Panc1 (cell line): ENCODE measurements at regions not wholly inside any gene's neighbourhood (a gene's known extent, or its start where the extent isn't known, plus 50 kb on each side); places are given as distances from the start of the nearest gene placed in this dataset.

ENCODE experiments used
- ATAC-seq: fragments of 200-7000 bp; cut with Tn5 transposase; 2 replicates; pipeline ENCODE4 v1.9.1; 2020; ENCODE audit warnings: mild to moderate bottlenecking, moderate library complexity
- BruUV-seq: library from RNA; stranded (reverse); fragments of 400-500 nt; replicated peaks from 2 replicates; lab custom pipeline; 2021; lab: Mats Ljungman, UMichigan
- CTCF ChIA-PET: fragments of 300-600 bp; sonication (Branson Sonifier 250); formaldehyde crosslinking; loops from one replicate; lab custom pipeline; 2022; ENCODE audit warnings: antibody characterized with exemption; lab: Charles Lee
- POLR2A ChIA-PET: fragments of 300-600 bp; sonication (Branson Sonifier 250); formaldehyde crosslinking; loops from one replicate; lab custom pipeline; 2022; ENCODE audit warnings: antibody characterized with exemption; lab: Charles Lee
- DNase-seq: peaks from one replicate; pipeline ENCODE4 v3.0.0-alpha.2; 2010; ENCODE audit warnings: low read depth, low spot score
- H3K27ac ChIP-seq: 2 replicates; pipeline ENCODE4 v1.5.1; 2011; ENCODE audit warnings: mild to moderate bottlenecking, low read length, inconsistent platforms
- H3K27me3 ChIP-seq: fragments of 200-500 bp; sonication (Bioruptor generic); 2 replicates; pipeline ENCODE4 v1.6.0; 2014; ENCODE audit warnings: low read length, inconsistent platforms; ENCODE audit not compliant: control insufficient read depth, insufficient read depth
- H3K36me3 ChIP-seq: fragments of 200-500 bp; sonication (Bioruptor generic); 2 replicates; pipeline ENCODE4 v1.5.1; 2014; ENCODE audit warnings: inconsistent platforms, mild to moderate bottlenecking, low read length, moderate library complexity; ENCODE audit not compliant: control insufficient read depth, insufficient read depth
- H3K4me1 ChIP-seq: 2 replicates; pipeline ENCODE4 v1.5.1; 2011; ENCODE audit warnings: inconsistent platforms, mild to moderate bottlenecking, low read length, moderate library complexity; ENCODE audit not compliant: control insufficient read depth, insufficient read depth
- H3K4me3 ChIP-seq, 2 experiments: 2 replicates each; pipeline ENCODE4 v1.5.1; 2011 to 2012; ENCODE audit warnings: low read depth in 2 of 2, low read length in 2 of 2, mild to moderate bottlenecking in 2 of 2, inconsistent platforms in 1 of 2, moderate library complexity in 1 of 2
- H3K9me3 ChIP-seq: fragments of 200-500 bp; sonication (Bioruptor generic); 2 replicates; pipeline ENCODE4 v1.5.1; 2014; ENCODE audit warnings: low read depth, mild to moderate bottlenecking, inconsistent platforms, low read length, moderate library complexity; ENCODE audit not compliant: control insufficient read depth, insufficient read depth
- POLR2AphosphoS5 ChIP-seq: IDR thresholded peaks from 2 replicates; pipeline ENCODE4 v1.6.1; 2012; ENCODE audit warnings: mild to moderate bottlenecking, low read depth, low read length, moderate library complexity
- SIN3A ChIP-seq: IDR thresholded peaks from 2 replicates; pipeline ENCODE4 v1.6.1; 2012; ENCODE audit warnings: low read depth, mild to moderate bottlenecking, low read length, moderate library complexity, borderline replicate concordance; ENCODE audit not compliant: insufficient read depth
- TCF7L2 ChIP-seq: IDR thresholded peaks from 2 replicates; pipeline ENCODE4 v1.6.1; 2011; ENCODE audit warnings: mild to moderate bottlenecking, low read depth, low read length, inconsistent platforms
- in situ Hi-C: cut with HindIII; loops from 2 replicates; pipeline ENCODE4 v1.10.0; 2016; ENCODE audit warnings: low sequenced_read_pairs, low pct_unique_long_range_greater_than_20kb
- intact Hi-C: fragments of 100-400 bp; cut with micrococcal nuclease; formaldehyde crosslinking; loops from one replicate; pipeline ENCODE4 v1.10.0; 2022; ENCODE audit not compliant: unreplicated experiment
- TF ChIP-seq, protein P1 (sequence below): fragments of 450-650 bp; IDR thresholded peaks from 2 replicates; pipeline ENCODE4 v1.5.1; 2017; ENCODE audit warnings: mild to moderate bottlenecking
- TF ChIP-seq, protein P2 (sequence below), 2 experiments: IDR thresholded peaks; 2 replicates each; pipeline ENCODE4 v1.6.1; 2011 to 2012; ENCODE audit warnings: low read depth in 2 of 2, control low read depth in 1 of 2, low read length in 1 of 2, mild to moderate bottlenecking in 1 of 2, moderate library complexity in 1 of 2; ENCODE audit not compliant: insufficient read depth in 1 of 2

DNA sequence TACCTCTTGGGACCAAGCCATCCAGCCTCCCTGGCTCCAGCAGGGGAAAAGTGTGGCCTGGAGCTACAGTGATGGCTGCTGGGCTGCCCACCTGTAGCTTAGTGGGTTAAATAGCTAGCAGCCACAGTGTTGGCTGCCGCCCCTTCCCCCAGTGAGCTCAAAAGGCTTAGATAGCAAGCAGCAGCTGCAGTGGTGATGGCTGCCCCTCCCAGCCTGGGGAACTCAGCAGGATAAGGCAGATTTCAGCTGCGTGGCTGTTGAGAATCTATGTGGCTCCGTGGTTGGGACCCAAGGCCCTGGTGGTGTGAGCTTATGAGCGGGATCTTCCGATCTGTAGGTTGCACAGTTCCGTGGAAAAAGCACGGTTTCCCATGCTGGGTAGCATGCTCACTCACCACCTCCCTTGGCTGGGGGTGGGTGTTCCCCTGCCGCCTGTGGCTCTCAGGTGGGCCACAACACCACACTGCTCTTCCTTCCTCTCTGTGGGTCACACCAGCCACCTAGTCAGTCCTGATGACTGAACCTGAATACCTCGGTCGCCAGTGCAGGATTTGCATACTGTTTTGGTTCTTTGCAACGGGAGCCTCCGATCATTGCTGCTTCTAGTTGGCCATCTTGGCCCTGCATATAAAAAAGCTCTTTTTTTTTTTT, 946.5 kb upstream of the FAM98A start:
- TF ChIP-seq, protein P1, sequence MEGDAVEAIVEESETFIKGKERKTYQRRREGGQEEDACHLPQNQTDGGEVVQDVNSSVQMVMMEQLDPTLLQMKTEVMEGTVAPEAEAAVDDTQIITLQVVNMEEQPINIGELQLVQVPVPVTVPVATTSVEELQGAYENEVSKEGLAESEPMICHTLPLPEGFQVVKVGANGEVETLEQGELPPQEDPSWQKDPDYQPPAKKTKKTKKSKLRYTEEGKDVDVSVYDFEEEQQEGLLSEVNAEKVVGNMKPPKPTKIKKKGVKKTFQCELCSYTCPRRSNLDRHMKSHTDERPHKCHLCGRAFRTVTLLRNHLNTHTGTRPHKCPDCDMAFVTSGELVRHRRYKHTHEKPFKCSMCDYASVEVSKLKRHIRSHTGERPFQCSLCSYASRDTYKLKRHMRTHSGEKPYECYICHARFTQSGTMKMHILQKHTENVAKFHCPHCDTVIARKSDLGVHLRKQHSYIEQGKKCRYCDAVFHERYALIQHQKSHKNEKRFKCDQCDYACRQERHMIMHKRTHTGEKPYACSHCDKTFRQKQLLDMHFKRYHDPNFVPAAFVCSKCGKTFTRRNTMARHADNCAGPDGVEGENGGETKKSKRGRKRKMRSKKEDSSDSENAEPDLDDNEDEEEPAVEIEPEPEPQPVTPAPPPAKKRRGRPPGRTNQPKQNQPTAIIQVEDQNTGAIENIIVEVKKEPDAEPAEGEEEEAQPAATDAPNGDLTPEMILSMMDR: no peak
- TF ChIP-seq SIN3A: no peak
- no peak for TF ChIP-seq POLR2AphosphoS5
- TF ChIP-seq TCF7L2: no peak
- TF ChIP-seq, protein P2, sequence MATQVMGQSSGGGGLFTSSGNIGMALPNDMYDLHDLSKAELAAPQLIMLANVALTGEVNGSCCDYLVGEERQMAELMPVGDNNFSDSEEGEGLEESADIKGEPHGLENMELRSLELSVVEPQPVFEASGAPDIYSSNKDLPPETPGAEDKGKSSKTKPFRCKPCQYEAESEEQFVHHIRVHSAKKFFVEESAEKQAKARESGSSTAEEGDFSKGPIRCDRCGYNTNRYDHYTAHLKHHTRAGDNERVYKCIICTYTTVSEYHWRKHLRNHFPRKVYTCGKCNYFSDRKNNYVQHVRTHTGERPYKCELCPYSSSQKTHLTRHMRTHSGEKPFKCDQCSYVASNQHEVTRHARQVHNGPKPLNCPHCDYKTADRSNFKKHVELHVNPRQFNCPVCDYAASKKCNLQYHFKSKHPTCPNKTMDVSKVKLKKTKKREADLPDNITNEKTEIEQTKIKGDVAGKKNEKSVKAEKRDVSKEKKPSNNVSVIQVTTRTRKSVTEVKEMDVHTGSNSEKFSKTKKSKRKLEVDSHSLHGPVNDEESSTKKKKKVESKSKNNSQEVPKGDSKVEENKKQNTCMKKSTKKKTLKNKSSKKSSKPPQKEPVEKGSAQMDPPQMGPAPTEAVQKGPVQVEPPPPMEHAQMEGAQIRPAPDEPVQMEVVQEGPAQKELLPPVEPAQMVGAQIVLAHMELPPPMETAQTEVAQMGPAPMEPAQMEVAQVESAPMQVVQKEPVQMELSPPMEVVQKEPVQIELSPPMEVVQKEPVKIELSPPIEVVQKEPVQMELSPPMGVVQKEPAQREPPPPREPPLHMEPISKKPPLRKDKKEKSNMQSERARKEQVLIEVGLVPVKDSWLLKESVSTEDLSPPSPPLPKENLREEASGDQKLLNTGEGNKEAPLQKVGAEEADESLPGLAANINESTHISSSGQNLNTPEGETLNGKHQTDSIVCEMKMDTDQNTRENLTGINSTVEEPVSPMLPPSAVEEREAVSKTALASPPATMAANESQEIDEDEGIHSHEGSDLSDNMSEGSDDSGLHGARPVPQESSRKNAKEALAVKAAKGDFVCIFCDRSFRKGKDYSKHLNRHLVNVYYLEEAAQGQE (IDR thresholded peaks at IDR 0.05; ENCODE audit: insufficient read depth in 1 of 2, low read depth in 2 of 2, low read length in 1 of 2): no peak
- H3K36me3 ChIP-seq: no peaks in the 10 kb centered on the region
- ATAC-seq (no peak), DNase-seq (no peak)
- in situ Hi-C loops: no loop called here
- H3K27me3 ChIP-seq: no peaks in the 10 kb centered on the region
- ChIA-PET CTCF (no interaction called here), POLR2A (no interaction called here)
- intact Hi-C loops: no loop called here
- H3K4me3 ChIP-seq: no peak overlapping the region
- no peaks in the 10 kb centered on the region for H3K4me1 ChIP-seq
- H3K9me3 ChIP-seq: no peaks in the 10 kb centered on the region
- BruUV-seq: no TSS peak
- H3K27ac ChIP-seq: no peak overlapping the region

DNA sequence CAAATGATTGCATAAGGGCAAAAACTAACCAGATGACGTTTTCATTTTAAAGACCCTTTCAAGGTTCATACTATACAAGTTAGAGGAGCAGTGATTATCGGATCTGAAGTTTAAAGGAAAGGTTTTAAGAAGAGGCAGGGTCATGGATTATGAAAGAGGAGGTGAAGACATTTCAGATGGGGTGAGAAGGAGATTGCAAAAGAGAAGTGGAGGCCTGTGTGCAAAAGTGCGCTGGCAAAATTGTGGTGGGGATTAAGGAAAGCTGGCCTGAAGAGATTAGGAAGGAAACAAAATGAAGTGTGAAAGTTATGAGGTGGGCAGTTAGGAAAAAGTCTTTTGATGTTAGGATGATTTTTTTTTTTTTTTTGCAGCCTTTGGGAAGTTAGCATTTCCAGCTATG, 935.7 kb upstream of the FAM98A start:
- no TSS peak for BruUV-seq
- Histone ChIP-seq H3K27me3 (no peaks in the 10 kb centered on the region), H3K27ac (no peak overlapping the region), H3K36me3 (no peaks in the 10 kb centered on the region), H3K9me3 (no peaks in the 10 kb centered on the region), H3K4me1 (no peaks in the 10 kb centered on the region), H3K4me3 (no peak overlapping the region)
- in situ Hi-C loops (no loop called here), intact Hi-C loops (no loop called here)
- CTCF ChIA-PET: no interaction called here
- no peak for DNase-seq
- ATAC-seq: no peak
- TF ChIP-seq TCF7L2: no peak
- TF ChIP-seq, protein P2 (IDR thresholded peaks at IDR 0.05; ENCODE audit: insufficient read depth in 1 of 2, low read depth in 2 of 2, low read length in 1 of 2): no peak
- no peak for TF ChIP-seq POLR2AphosphoS5
- POLR2A ChIA-PET: no interaction called here
